ENCODE measurements at regions not wholly inside any gene's neighbourhood (a gene's known extent, or its start where the extent isn't known, plus 50 kb on each side); places are given as distances from the start of the nearest gene placed in this dataset.

DNA sequence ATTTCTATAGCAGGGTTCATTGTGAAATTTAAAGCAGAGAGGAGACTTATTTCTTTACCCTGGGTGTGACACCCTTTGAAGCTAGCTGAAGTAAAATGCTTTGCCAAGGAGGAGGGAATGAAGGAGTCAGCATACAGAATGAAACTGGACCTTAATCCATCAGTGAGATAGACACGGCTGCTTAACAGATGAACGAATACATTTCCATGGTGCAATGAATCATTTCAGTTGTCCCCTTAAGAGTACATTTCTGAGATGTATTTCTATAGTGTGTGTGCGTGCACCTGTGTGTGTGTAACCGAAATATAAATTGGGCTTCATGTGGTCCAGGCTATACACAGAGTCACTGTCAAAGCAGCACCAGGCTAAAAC lies 73.8 kb upstream of the CD93 start:
- Histone ChIP-seq H3K4me1 (ENCODE audit: low read depth) (peaks cover 10% of the 10 kb centered on the region), H3K27me3 (no peaks in the 10 kb centered on the region)
- no peak for DNase-seq (ENCODE audit: low read depth in 1 of 2, low spot score in 1 of 2)

GRCh38 chr20:23159256-23159946 lies 73.3 kb upstream of the CD93 start:
- H3K9me3 ChIP-seq (ENCODE audit: low read depth), result no peaks in the 10 kb centered on the region
- no peak overlapping the region for H3K4me3 ChIP-seq
- DNase-seq (ENCODE audit: low read depth in 1 of 2, low spot score in 1 of 2), result no peak
- TF ChIP-seq, protein P1, sequence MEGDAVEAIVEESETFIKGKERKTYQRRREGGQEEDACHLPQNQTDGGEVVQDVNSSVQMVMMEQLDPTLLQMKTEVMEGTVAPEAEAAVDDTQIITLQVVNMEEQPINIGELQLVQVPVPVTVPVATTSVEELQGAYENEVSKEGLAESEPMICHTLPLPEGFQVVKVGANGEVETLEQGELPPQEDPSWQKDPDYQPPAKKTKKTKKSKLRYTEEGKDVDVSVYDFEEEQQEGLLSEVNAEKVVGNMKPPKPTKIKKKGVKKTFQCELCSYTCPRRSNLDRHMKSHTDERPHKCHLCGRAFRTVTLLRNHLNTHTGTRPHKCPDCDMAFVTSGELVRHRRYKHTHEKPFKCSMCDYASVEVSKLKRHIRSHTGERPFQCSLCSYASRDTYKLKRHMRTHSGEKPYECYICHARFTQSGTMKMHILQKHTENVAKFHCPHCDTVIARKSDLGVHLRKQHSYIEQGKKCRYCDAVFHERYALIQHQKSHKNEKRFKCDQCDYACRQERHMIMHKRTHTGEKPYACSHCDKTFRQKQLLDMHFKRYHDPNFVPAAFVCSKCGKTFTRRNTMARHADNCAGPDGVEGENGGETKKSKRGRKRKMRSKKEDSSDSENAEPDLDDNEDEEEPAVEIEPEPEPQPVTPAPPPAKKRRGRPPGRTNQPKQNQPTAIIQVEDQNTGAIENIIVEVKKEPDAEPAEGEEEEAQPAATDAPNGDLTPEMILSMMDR (IDR thresholded peaks at IDR 0.05; ENCODE audit: low read depth, low read length), result no peak
- peaks cover 15% of the 10 kb centered on the region for H3K4me1 ChIP-seq (ENCODE audit: low read depth)
- H3K36me3 ChIP-seq, result no peaks in the 10 kb centered on the region
- H3K27me3 ChIP-seq, result no peaks in the 10 kb centered on the region
- no peak overlapping the region for H3K27ac ChIP-seq

More for the DNA sequence above, 73.8 kb upstream of the CD93 start:
- H3K27ac ChIP-seq, result no peak overlapping the region
- no peaks in the 10 kb centered on the region for H3K9me3 ChIP-seq (ENCODE audit: low read depth)
- no peak overlapping the region for H3K4me3 ChIP-seq
- H3K36me3 ChIP-seq, result no peaks in the 10 kb centered on the region
- TF ChIP-seq, protein P1 (IDR thresholded peaks at IDR 0.05; ENCODE audit: low read depth, low read length), result no peak

DNA sequence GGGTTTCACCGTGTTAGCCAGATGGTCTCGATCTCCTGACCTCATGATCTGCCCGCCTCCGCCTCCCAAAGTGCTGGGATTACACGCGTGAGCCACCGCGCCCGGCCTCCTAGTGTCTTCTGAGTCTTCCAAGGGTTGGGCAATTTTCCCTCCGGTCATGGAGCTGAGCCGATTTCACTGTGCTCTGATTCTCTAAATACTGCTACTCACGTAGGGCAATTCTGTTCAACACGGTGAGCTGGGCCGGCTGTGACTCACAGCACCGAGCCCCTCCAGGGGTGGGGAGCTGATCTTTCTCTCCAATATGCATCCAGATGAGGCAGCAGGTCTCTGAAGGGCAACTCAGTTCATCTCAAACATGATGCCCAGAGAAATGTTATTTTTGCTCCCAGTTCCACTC lies 71.6 kb upstream of the CD93 start:
- DNase-seq (ENCODE audit: low read depth in 1 of 2, low spot score in 1 of 2), result no peak
- H3K27ac ChIP-seq, result no peak overlapping the region
- peaks cover 28% of the 10 kb centered on the region for H3K4me1 ChIP-seq (ENCODE audit: low read depth)
- no peaks in the 10 kb centered on the region for H3K36me3 ChIP-seq
- TF ChIP-seq, protein P1 (IDR thresholded peaks at IDR 0.05; ENCODE audit: low read depth, low read length), result no peak
- H3K9me3 ChIP-seq (ENCODE audit: low read depth), result no peaks in the 10 kb centered on the region
- no peaks in the 10 kb centered on the region for H3K27me3 ChIP-seq
- no peak overlapping the region for H3K4me3 ChIP-seq

DNA sequence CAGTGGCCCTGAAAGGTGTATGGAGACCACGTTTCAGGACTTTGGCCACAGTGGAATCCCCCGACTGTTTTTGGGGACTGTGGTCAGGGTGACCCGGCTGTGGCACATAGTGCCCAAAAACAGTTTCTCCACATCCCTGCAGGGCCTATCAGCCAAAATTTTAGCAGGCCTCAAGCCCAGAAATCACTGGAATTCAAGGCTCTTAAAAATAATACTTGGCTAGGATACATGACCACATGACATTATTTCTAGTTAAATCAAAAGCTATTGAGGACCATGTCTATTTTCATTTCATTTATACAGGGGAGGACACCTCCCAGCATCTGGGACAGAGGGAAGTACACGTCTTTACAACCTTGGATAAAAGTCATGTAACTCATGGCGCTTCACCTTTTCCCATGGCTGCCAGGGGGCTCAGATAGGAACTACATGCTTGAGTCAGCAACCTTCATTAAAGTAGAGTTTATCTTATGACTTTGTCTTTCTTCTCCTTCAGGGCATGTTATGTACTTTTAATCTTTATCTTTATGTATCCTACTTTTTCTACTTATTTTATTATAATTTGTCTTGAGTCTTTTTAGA lies 70.8 kb upstream of the CD93 start:
- no peak for DNase-seq (ENCODE audit: low read depth in 1 of 2, low spot score in 1 of 2)
- Histone ChIP-seq H3K4me3 (no peak overlapping the region), H3K4me1 (ENCODE audit: low read depth) (peaks cover 34% of the 10 kb centered on the region), H3K36me3 (no peaks in the 10 kb centered on the region), H3K27ac (no peak overlapping the region), H3K9me3 (ENCODE audit: low read depth) (no peaks in the 10 kb centered on the region), H3K27me3 (no peaks in the 10 kb centered on the region)
- TF ChIP-seq, protein P1 (IDR thresholded peaks at IDR 0.05; ENCODE audit: low read depth, low read length), result no peak

- Histone ChIP-seq H3K4me3 (no peak overlapping the region), H3K9me3 (ENCODE audit: low read depth) (no peaks in the 10 kb centered on the region), H3K27ac (no peak overlapping the region), H3K4me1 (ENCODE audit: low read depth) (peaks cover 39% of the 10 kb centered on the region), H3K27me3 (no peaks in the 10 kb centered on the region), H3K36me3 (no peaks in the 10 kb centered on the region)
- peak in 1 of 2 donors; percentile 64 for DNase-seq (ENCODE audit: low read depth in 1 of 2, low spot score in 1 of 2)
- TF ChIP-seq, protein P1 (IDR thresholded peaks at IDR 0.05; ENCODE audit: low read depth, low read length), result no peak
Measured at GRCh38 chr20:23156170-23156841, 70.2 kb upstream of the CD93 start.
